Left cardiac atrium (tissue), 4 donors: ENCODE measurements at regions not wholly inside any gene's neighbourhood (a gene's known extent, or its start where the extent isn't known, plus 50 kb on each side); places are given as distances from the start of the nearest gene placed in this dataset.
"Not testable (repeated sequence)": the region's sequence is repeated elsewhere in the genome, so short reads cannot be mapped to it uniquely, and the experiment has no call there.

Source experiments
- ATAC-seq, 2 donors: fragments of 200-7000 bp; cut with Tn5 transposase; one replicate each; pipeline ENCODE4 v1.9.1; 2020; ENCODE audit warnings: mild to moderate bottlenecking in 2 of 2, moderate library complexity in 2 of 2
- DNase-seq: peaks from one replicate; pipeline ENCODE4 v3.0.0-alpha.2; 2020
- intact Hi-C, 2 donors: fragments of 100-400 bp; cut with DNase I; formaldehyde crosslinking; loops; one replicate each; pipeline versions ENCODE4 v1.14.1 to v1.15.1; 2022 to 2023
- donor health status: DM: no; HTN: yes; CAD: no.
- donor health status: DM: no; HTN: yes; CAD: no; lungs with severe emphysema.
- donor health status: DM: yes; HTN: yes; CAD: no.
- donor health status: Dilated cardiomyopathy.

- ATAC-seq, intact Hi-C loops, DNase-seq: not testable (repeated sequence)
Measured at GRCh38 chr4:38483628-38484027, 180.4 kb upstream of the KLF3 start.

- intact Hi-C loops = no loop called here
- DNase-seq (no peak), ATAC-seq (peak; percentile 66 to 69)
Measured at GRCh38 chr4:38489011-38489861, 174.8 kb upstream of the KLF3 start.

- intact Hi-C loops = no loop called here
- ATAC-seq (peak; percentile 69 to 87), DNase-seq (peak; percentile 49)
Measured at GRCh38 chr4:38489924-38490639, 173.9 kb upstream of the KLF3 start.

- no peak for DNase-seq
- peak in 1 of 2 donors; percentile 27 for ATAC-seq
- intact Hi-C loops = no loop called here
Measured at GRCh38 chr4:38490753-38491446, 173.1 kb upstream of the KLF3 start.

- intact Hi-C loops = no loop called here
- ATAC-seq (no peak), DNase-seq (no peak)
Measured at GRCh38 chr4:38491854-38492478, 172.0 kb upstream of the KLF3 start.

GRCh38 chr4:38493066-38493465, 170.9 kb upstream of the KLF3 start:
- no peak for ATAC-seq
- intact Hi-C loops = no loop called here

GRCh38 chr4:38495446-38495845, 168.6 kb upstream of the KLF3 start:
- intact Hi-C loops = no loop called here
- DNase-seq (no peak), ATAC-seq (no peak)

More at GRCh38 chr4:38493066-38493465, 170.9 kb upstream of the KLF3 start:
- no peak for DNase-seq

- no peak for DNase-seq
- intact Hi-C loops = no loop called here
- ATAC-seq = no peak
Measured at GRCh38 chr4:38497121-38497520, 166.9 kb upstream of the KLF3 start.

GRCh38 chr4:38499101-38499500, 164.9 kb upstream of the KLF3 start:
- peak in 1 of 2 donors; percentile 42 for ATAC-seq
- intact Hi-C loops = no loop called here
- DNase-seq = no peak

GRCh38 chr4:38500433-38500832, 163.6 kb upstream of the KLF3 start:
- intact Hi-C loops = no loop called here
- DNase-seq (no peak), ATAC-seq (peak; percentile 50 to 86)

GRCh38 chr4:38501698-38502097, 162.3 kb upstream of the KLF3 start:
- DNase-seq = no peak
- intact Hi-C loops = no loop called here
- peak; percentile 50 to 69 for ATAC-seq

- intact Hi-C loops = no loop called here
- DNase-seq (no peak), ATAC-seq (no peak)
Measured at GRCh38 chr4:38503689-38504395, 160.2 kb upstream of the KLF3 start.

GRCh38 chr4:38504396-38504715, 159.6 kb upstream of the KLF3 start:
- DNase-seq (no peak), ATAC-seq (no peak)
- intact Hi-C loops = no loop called here

GRCh38 chr4:38509551-38509950, 154.4 kb upstream of the KLF3 start:
- ATAC-seq (peak in 1 of 2 donors; percentile 15), DNase-seq (no peak)
- intact Hi-C loops = no loop called here

GRCh38 chr4:38510201-38510600, 153.8 kb upstream of the KLF3 start:
- ATAC-seq (no peak), DNase-seq (no peak)
- intact Hi-C loops = no loop called here

GRCh38 chr4:38511702-38512101, 152.3 kb upstream of the KLF3 start:
- intact Hi-C loops = no loop called here
- DNase-seq (no peak), ATAC-seq (no peak)

GRCh38 chr4:38512840-38513239, 151.2 kb upstream of the KLF3 start:
- no peak for DNase-seq
- intact Hi-C loops = no loop called here
- no peak for ATAC-seq

GRCh38 chr4:38514465-38515146, 149.4 kb upstream of the KLF3 start:
- ATAC-seq (no peak), DNase-seq (no peak)
- intact Hi-C loops = no loop called here

GRCh38 chr4:38516190-38516589, 147.8 kb upstream of the KLF3 start:
- DNase-seq = no peak
- intact Hi-C loops = no loop called here
- ATAC-seq = no peak
